ENCODE measurements at regions not wholly inside any gene's neighbourhood (a gene's known extent, or its start where the extent isn't known, plus 50 kb on each side); places are given as distances from the start of the nearest gene placed in this dataset.

- DNase-seq (ENCODE audit: low read depth in 4 of 4, low spot score in 3 of 4), result no peak
These were observed 134.8 kb downstream of the DSEL start for GRCh38 chr18:67381608-67382150.

- DNase-seq (ENCODE audit: low read depth in 4 of 4, low spot score in 3 of 4), result no peak
These were observed 135.7 kb downstream of the DSEL start for GRCh38 chr18:67380867-67381266.

GRCh38 chr18:67379981-67380380 lies 136.5 kb downstream of the DSEL start:
- DNase-seq (ENCODE audit: low read depth in 4 of 4, low spot score in 3 of 4), result no peak

DNA sequence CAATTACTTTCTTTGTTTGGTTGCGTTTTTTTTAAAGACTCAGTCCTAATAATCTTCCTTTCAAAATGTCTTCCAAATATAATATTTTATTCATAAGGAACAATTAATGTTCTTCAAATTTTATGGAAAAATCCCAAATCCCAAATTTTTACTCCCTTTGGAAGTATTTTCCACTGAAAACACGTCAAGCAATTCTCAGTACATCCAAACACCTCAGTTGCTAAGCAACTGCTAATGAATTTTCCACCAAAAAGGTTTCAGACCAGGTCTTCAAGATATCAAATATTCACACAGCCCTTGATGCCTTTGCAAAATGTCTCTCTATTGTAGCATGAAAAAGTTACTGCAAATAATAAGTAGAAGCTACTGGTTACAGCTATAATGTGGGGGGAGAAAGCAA lies 140.1 kb downstream of the DSEL start:
- DNase-seq (ENCODE audit: low read depth in 4 of 4, low spot score in 3 of 4), result no peak

GRCh38 chr18:67373636-67374035 lies 142.9 kb downstream of the DSEL start:
- no peak for DNase-seq (ENCODE audit: low read depth in 4 of 4, low spot score in 3 of 4)

GRCh38 chr18:67367540-67367939 lies 149.0 kb downstream of the DSEL start:
- no peak for DNase-seq (ENCODE audit: low read depth in 4 of 4, low spot score in 3 of 4)

- DNase-seq (ENCODE audit: low read depth in 4 of 4, low spot score in 3 of 4), result no peak
These were observed 152.8 kb downstream of the DSEL start for GRCh38 chr18:67363694-67364093.

DNA sequence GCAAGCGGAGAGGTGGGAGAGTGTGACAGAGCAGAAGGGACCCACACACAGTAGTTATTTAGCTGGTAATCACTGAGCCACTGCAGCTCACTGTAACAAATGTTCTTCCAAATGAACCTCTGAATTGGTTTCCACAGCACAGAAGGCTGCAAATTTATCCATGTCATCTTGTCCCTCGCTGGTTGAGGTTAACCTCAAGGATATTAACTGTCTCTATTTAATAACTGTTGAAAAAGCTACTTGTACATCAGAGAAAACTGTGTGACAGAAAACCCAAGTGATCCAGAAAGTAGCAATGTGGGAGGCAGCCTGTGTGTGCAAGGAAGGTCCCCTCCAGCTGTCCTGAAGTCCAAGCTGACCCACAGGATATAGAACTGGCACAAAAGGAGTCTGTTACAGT lies 153.6 kb downstream of the DSEL start:
- no peak for DNase-seq (ENCODE audit: low read depth in 4 of 4, low spot score in 3 of 4)

GRCh38 chr18:67359873-67360838 lies 156.4 kb downstream of the DSEL start:
- no peak for DNase-seq (ENCODE audit: low read depth in 4 of 4, low spot score in 3 of 4)

- DNase-seq (ENCODE audit: low read depth in 4 of 4, low spot score in 3 of 4), result no peak
These were observed 157.6 kb downstream of the DSEL start for GRCh38 chr18:67358947-67359346.

DNA sequence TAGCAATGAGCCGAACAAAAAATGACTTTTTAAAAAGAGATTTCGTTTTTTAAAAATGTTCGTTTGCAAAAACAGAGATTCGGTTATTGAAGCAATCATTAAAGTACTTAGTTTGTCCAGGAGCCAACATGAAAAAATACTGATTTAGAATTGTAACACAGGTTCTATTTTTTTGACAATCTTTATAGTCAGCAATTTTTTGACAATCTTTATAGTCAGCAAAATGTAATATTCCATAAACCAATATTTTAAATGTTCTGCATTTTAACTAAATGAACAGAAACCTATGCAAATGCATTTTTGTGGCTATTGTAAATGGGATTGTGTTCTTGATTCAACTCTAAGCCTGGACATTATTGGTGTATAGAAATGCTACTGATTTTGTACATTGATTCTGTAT lies 161.8 kb downstream of the DSEL start:
- no peak for DNase-seq (ENCODE audit: low read depth in 4 of 4, low spot score in 3 of 4)

GRCh38 chr18:67354091-67354490 lies 162.4 kb downstream of the DSEL start:
- DNase-seq (ENCODE audit: low read depth in 4 of 4, low spot score in 3 of 4), result no peak

- DNase-seq (ENCODE audit: low read depth in 4 of 4, low spot score in 3 of 4), result no peak
These were observed 169.1 kb downstream of the DSEL start for GRCh38 chr18:67347438-67347837.

DNA sequence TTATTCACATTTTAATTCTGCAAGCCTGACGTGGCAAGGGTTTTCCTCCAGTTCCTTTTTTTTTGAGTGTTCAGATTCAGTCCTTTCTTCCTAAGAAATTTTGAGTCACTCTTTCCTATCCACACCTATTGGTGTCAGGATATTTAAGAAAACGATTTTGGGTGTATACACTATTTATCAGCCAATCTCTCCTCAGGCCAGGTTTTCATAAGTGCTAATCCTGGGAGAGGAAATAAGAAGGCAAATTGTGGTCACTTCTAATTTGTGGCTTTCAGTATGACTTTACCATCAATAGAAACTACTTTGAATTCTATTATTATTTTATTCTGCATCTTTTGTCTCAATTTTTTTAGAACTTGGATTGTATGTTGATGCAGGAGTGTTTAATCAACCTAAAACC lies 174.4 kb downstream of the DSEL start:
- DNase-seq (ENCODE audit: low read depth in 4 of 4, low spot score in 3 of 4), result no peak

DNA sequence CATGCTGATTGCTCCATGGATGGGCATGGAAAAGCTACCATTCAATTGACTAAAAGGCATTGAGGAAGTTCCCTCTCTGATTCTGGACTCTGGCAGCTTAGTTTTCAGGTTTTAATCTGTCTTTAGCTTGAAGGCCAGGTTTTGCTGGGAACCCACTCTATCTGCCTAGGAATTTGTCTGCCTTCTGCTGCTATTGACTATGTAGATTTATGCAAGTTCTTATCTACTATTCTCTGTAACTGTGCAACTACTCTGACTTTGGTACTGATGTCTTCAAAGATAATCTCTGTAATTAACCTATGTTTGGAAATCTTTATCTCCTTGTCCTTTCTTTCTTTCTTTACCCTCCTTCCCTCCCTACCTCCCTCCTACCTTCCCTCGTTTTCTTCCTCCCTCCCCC lies 178.8 kb downstream of the DSEL start:
- DNase-seq (ENCODE audit: low read depth in 4 of 4, low spot score in 3 of 4), result no peak

DNA sequence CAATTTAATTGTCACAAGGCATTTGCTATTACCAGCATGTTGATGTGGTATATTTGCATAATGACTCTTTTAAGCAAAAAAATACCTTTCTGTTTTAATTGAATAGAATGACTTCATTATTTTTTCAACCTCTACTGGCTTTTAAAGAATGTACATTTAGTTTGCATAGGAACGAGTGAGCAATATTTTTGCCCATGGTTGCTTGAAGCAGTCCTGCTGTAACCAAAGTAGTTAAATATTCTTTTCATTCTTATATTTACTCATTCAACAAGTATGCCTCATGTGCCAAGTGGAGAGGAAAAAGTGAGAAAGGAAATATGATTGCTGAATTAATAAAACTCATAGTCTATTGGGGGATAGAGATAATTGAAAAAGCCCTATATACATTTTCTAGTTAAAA lies 184.7 kb downstream of the DSEL start:
- DNase-seq (ENCODE audit: low read depth in 4 of 4, low spot score in 3 of 4), result no peak

DNA sequence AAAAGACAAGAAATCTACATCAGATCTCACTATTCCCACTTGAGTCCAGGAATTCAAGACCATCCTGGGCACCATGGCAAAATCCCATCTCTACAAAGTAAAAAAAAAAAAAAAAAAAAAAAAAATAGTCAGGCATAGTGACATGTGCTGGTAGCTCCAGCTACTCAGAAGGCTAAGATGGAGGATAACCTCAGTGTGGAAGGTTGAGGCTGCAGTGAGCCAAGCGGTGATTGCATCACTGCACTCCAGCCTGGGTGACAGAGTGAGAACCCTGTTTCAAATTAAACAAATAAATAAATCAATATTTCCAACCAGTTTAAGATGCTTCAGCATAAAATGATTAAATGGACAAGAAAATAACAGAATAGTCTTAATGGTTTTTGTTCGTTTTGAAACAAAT lies 197.4 kb downstream of the DSEL start:
- no peak for DNase-seq (ENCODE audit: low read depth in 4 of 4, low spot score in 3 of 4)

DNA sequence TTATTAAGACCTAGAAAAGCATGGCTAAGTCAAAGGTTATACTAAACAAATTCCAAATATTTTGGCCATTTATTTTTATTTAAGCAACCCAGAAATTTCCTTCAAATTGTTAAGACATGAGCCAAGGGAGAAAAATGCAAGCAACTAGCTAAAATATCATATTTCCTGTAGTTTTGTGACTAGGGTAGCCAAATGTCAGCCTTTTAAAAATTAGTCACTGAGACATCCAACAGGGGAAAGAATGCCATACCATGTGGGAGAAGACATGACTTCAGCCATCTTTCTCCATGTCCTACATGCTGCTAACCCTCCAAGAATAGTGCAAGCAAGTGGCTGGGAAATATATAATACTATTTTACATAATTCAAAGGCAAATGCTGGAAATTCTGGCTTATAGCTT lies 197.9 kb downstream of the DSEL start:
- DNase-seq (ENCODE audit: low read depth in 4 of 4, low spot score in 3 of 4), result no peak

GRCh38 chr18:67310826-67311225 lies 205.7 kb downstream of the DSEL start:
- no peak for DNase-seq (ENCODE audit: low read depth in 4 of 4, low spot score in 3 of 4)

DNA sequence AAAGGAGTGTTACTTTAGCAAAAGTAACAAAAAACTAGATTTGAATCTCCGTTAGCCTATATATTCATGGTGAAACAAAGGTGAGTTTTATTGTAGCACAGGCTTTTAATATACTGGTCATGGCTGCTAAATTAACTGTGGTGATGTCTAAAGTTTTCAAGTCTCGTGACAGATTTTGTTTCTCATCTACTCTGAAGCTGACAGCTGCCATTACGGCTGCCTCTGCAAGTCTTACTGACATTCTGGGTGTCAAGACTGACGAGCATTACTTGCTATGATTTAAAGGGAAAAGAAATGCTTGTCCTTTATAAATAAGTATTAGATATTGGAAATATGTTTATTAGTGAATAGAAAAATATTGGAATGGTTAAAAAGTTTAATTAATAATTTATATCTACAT lies 207.7 kb downstream of the DSEL start:
- DNase-seq (ENCODE audit: low read depth in 4 of 4, low spot score in 3 of 4), result no peak

DNA sequence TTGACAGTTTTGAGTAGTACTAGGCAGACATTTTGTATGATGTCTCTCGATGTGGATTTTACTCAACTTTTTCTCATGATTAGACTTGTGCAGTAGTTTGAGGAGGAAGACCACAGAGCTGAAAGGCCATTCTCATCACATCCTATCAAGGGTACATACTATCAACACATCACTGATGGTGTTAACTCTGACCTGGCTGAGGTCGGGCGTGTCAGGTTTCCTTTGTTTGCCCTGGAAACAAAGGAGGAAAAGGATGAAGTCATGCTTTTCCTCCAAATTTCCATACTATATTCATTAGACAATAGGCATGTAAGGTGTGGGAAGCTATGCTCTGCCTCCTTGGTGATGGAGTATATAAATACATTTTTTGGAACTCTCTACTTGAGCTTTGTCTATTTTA lies 211.1 kb downstream of the DSEL start:
- no peak for DNase-seq (ENCODE audit: low read depth in 4 of 4, low spot score in 3 of 4)

DNA sequence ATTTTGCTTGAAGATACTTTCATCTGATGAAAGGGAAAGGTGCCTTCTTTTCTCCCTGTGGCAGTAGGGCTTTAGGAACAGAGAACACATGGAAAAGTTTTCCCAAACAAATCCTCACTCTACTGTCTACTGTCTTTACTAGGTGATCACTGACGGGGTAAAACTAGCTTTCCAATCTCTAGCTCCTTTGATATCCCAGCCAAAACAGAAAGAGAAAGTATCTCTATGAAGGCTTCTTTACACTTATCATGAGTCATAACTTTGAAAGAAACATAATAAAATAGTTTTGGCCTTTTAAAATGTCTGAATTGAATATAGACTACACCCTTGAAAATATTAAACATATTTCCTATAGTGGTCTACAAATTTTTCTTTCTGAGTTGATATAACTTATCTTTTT lies 214.5 kb downstream of the DSEL start:
- DNase-seq (ENCODE audit: low read depth in 4 of 4, low spot score in 3 of 4), result no peak

Measured in right renal pelvis (tissue), 4 donors.